Esophagus (tissue), 2 donors: ENCODE measurements at regions not wholly inside any gene's neighbourhood (a gene's known extent, or its start where the extent isn't known, plus 50 kb on each side); places are given as distances from the start of the nearest gene placed in this dataset.
"Not testable (repeated sequence)": the region's sequence is repeated elsewhere in the genome, so short reads cannot be mapped to it uniquely, and the experiment has no call there.

Experiments
- H3K27ac ChIP-seq, 2 donors: one replicate each; pipeline ENCODE4 v1.5.1; 2013; ENCODE audit warnings: low read depth in 2 of 2, mild to moderate bottlenecking in 2 of 2, inconsistent platforms in 1 of 2, low read length in 1 of 2, moderate library complexity in 1 of 2
- H3K27me3 ChIP-seq, 2 donors: one replicate each; pipeline ENCODE4 v1.6.1; 2013; ENCODE audit warnings: low read length in 2 of 2, control low read depth in 1 of 2, mild to moderate bottlenecking in 1 of 2; ENCODE audit not compliant: insufficient read depth in 2 of 2, control insufficient read depth in 1 of 2
- H3K36me3 ChIP-seq, 2 donors: one replicate each; pipeline ENCODE4 v1.6.1; 2013; ENCODE audit warnings: low read length in 1 of 2; ENCODE audit not compliant: control insufficient read depth in 2 of 2, insufficient read depth in 2 of 2
- H3K4me1 ChIP-seq, 2 donors: one replicate each; pipeline ENCODE4 v1.6.1; 2013; ENCODE audit warnings: low read length in 1 of 2; ENCODE audit not compliant: control insufficient read depth in 2 of 2, insufficient read depth in 2 of 2
- H3K4me3 ChIP-seq, 2 donors: one replicate each; pipeline ENCODE4 v1.5.1; 2013; ENCODE audit warnings: low read length in 2 of 2, mild to moderate bottlenecking in 2 of 2, low read depth in 1 of 2, moderate library complexity in 1 of 2
- H3K9me3 ChIP-seq, 2 donors: one replicate each; pipeline ENCODE4 v1.6.1; 2013; ENCODE audit warnings: mild to moderate bottlenecking in 2 of 2, low read depth in 1 of 2, low read length in 1 of 2, moderate library complexity in 1 of 2; ENCODE audit not compliant: control insufficient read depth in 2 of 2, insufficient read depth in 1 of 2
- WGBS, 2 donors: extraction: QIAGEN DNeasy Blood & Tissue Kit; methylation state at CpG; one replicate each; pipeline ENCODE4 v1.1.7; 2013; 5-methylcytosine and 5-hydroxymethylcytosine counted together
- donor health status: healthy with polysubstance abuse.
- donor health status: Bipolar disorder and iron deficiency.

DNA sequence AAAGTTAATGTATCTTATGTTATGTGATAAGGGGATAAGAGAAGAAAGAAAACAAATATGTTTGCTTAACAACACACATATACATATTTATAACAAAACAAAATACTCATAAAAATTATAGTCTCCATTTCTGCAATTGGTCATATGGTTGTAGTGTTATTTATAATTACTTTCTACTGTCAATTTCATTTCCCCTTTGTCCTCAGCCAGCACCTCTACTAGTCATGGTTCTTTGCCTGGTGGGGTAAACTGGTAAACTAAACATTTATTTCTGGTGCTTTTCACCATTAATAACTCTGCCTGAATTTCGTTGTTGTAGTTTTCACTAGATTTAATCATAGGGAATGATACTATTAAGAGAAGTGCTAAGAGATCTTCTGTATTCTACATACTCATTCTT is 88.0 kb upstream of the ALCAM start:
- Histone ChIP-seq H3K36me3 (no peaks in the 10 kb centered on the region), H3K4me1 (no peaks in the 10 kb centered on the region), H3K9me3 (no peaks in the 10 kb centered on the region), H3K27ac (no peak overlapping the region), H3K4me3 (no peak overlapping the region), H3K27me3 (no peaks in the 10 kb centered on the region)
- WGBS, 2 donors: 46 to 67% methylated on average over 1 of the region's 1 CpG

DNA sequence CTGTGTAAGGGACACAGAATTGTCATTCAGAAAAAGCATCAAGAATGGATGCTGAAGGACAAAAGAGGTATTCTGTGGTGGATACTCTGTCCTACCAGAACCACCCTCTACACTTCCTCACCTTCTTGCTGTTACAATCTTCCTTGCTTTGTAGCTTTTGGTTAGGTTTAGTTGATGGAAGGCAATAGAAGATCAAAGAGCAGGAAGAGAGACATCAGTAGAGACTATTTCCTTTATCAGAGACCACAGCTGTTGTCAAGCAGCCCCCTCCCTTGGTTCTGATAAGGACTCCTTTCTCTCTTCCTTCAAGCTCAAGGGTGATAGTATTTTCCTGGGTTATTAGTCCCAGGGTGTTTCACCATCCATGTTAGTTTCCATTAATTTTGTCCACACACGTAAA is 84.7 kb upstream of the ALCAM start:
- no peak overlapping the region for H3K27ac ChIP-seq
- 60 to 79% methylated on average over 1 of the region's 1 CpG for WGBS, 2 donors

DNA sequence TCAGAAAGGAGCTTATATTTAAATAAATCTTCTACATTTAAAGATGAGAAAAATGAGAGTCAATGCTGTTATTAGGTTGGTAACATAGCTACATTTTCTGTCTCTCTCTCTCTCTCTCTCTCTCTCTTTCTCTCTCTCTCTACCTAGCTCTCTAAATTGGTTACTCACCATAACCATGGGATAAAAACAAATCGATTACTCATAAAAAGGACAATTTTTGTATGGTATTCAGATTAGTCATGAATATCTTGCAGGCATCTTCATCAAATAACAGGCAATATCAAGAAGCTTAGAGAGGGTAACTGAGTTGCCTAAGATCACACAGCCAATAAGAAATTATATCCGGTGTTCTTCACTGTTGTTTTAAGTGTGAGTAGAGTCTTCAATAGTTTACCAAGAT is 81.8 kb upstream of the ALCAM start:
- WGBS, 2 donors: 64% methylated on average over 2 of the region's 2 CpGs

More for the DNA sequence above, 84.7 kb upstream of the ALCAM start:
- Histone ChIP-seq H3K9me3 (no peaks in the 10 kb centered on the region), H3K4me1 (no peaks in the 10 kb centered on the region), H3K36me3 (no peaks in the 10 kb centered on the region), H3K27me3 (no peaks in the 10 kb centered on the region), H3K4me3 (no peak overlapping the region)

DNA sequence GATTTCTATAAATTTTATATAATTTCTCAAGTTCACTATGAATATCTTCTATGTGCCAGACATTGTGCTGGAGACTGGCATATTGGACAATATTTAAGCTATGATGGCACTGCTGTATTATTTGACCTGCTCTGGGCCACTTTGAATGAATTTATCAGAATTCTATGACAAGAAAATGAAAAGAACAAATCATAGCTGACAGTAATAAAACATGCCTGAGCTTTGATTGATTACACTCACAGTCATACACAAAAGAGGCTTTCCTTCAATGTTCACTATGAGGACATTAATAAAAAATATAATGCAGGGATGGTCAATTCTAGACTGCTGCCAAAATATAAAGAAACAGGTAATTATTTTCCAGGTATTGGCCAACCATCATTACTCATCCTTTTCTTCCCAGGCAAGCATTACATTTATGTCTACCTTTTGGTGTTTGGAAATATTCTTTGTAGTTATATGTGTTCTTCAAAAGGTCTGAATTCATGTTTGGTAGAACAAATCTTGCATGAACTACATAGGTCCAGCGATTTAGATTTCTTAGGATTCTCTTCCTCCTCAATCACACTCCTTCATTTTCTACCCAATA is 81.0 kb upstream of the ALCAM start:
- Histone ChIP-seq H3K4me1 (no peaks in the 10 kb centered on the region), H3K27ac (no peak overlapping the region), H3K9me3 (no peaks in the 10 kb centered on the region), H3K4me3 (no peak overlapping the region), H3K27me3 (no peaks in the 10 kb centered on the region), H3K36me3 (no peaks in the 10 kb centered on the region)
- WGBS, 2 donors: 67 to 90% methylated on average over 1 of the region's 1 CpG

More for the DNA sequence above, 81.8 kb upstream of the ALCAM start:
- no peaks in the 10 kb centered on the region for H3K9me3 ChIP-seq
- H3K27me3 ChIP-seq: no peaks in the 10 kb centered on the region
- H3K4me3 ChIP-seq: no peak overlapping the region
- no peak overlapping the region for H3K27ac ChIP-seq
- H3K4me1 ChIP-seq: no peaks in the 10 kb centered on the region
- no peaks in the 10 kb centered on the region for H3K36me3 ChIP-seq

DNA sequence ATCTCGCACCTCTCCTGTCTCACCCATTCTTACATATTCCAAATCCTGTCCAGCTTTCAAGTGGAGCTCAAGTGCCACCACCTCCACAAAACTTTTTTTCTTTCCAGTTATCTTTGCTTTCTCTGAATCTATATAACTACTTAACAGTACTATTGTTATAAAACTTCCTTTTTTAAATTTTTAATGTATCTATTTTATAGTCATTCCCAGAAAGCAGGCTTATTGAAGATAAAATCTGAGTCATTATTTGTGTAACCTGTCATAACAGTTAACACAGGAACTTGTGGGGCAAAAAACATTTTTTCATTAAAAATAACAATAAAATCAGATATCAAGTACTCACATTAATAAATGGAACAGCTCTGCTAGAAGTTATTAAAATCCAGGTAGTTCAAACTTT is 73.3 kb upstream of the ALCAM start:
- no peak overlapping the region for H3K27ac ChIP-seq
- no peak overlapping the region for H3K4me3 ChIP-seq
- no peaks in the 10 kb centered on the region for H3K9me3 ChIP-seq
- H3K36me3 ChIP-seq: no peaks in the 10 kb centered on the region
- WGBS, 2 donors: 93 to 95% methylated on average over 1 of the region's 1 CpG
- H3K4me1 ChIP-seq: no peaks in the 10 kb centered on the region
- H3K27me3 ChIP-seq: no peaks in the 10 kb centered on the region

DNA sequence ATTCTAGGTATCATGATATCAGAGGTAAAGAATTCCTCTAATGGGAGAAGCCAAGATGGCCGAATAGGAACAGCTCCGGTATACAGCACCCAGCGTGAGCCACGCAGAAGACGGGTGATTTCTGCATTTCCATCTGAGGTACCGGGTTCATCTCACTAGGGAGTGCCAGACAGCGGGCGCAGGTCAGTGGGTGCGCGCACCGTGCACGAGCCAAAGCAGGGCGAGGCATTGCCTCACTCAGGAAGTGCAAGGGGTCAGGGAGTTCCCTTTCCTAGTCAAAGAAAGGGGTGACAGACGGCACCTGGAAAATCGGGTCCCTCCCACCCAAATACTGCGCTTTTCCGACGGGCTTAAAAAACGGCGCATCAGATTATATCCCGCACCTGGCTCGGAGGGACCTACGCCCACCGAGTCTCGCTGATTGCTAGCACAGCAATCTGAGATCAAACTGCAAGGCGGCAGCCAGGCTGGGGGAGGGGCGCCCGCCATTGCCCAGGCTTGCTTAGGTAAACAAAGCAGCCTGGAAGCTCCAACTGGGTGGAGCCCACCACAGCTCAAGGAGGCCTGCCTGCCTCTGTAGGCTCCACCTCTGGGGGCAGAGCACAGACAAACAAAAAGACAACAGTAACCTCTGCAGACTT is 70.4 kb upstream of the ALCAM start:
- WGBS, 2 donors: 84 to 86% methylated on average over 28 of the region's 28 CpGs
- not testable (repeated sequence) for H3K36me3 ChIP-seq, H3K9me3 ChIP-seq

DNA sequence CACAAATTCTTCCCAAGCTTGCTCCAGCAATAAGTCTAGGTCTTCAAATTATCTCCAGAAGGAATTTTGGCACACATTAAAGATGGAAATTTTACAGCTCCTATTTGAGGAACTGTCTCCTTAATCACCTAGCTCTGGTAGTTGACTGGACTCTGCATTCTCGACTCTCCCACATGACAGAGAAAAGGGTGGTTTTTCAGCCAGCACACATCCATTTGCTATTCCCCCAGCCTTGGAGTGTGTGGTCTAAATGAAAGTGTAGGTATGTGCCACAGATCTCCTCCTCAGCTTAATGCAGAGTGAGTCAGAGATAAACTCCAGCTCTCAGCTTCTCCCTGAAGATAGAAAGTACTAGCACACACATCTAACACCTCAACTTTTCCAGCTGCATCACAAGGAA is 62.2 kb upstream of the ALCAM start:
- H3K27me3 ChIP-seq: no peaks in the 10 kb centered on the region
- H3K9me3 ChIP-seq: no peaks in the 10 kb centered on the region
- no peaks in the 10 kb centered on the region for H3K36me3 ChIP-seq
- H3K4me3 ChIP-seq: no peak overlapping the region
- 72 to 82% methylated on average over 1 of the region's 1 CpG for WGBS, 2 donors
- no peak overlapping the region for H3K27ac ChIP-seq
- no peaks in the 10 kb centered on the region for H3K4me1 ChIP-seq

More for the DNA sequence above, 70.4 kb upstream of the ALCAM start:
- not testable (repeated sequence) for H3K4me3 ChIP-seq, H3K27me3 ChIP-seq, H3K27ac ChIP-seq, H3K4me1 ChIP-seq

DNA sequence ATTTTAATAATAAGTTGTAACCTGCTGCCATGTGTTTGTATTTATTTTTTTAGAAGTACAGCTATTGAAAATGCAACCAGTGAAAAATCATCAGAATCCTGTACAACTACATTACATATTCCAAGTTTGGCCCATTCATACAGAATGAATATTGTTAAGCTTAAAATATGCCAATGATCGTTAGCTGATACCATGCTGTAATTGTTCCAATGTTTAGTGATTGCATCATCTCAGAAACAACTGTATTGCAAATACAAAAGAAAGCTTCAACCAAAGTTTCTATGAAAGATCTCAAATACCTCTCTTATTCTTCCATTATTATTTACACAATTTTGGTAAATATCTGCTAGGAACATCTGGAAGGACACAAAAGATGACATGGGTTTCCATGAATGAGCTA is 51.6 kb upstream of the ALCAM start:
- WGBS, 2 donors: 40 to 55% methylated on average over 1 of the region's 1 CpG
- Histone ChIP-seq H3K27me3 (no peaks in the 10 kb centered on the region), H3K27ac (no peak overlapping the region), H3K4me3 (no peak overlapping the region), H3K36me3 (no peaks in the 10 kb centered on the region), H3K4me1 (no peaks in the 10 kb centered on the region), H3K9me3 (no peaks in the 10 kb centered on the region)

DNA sequence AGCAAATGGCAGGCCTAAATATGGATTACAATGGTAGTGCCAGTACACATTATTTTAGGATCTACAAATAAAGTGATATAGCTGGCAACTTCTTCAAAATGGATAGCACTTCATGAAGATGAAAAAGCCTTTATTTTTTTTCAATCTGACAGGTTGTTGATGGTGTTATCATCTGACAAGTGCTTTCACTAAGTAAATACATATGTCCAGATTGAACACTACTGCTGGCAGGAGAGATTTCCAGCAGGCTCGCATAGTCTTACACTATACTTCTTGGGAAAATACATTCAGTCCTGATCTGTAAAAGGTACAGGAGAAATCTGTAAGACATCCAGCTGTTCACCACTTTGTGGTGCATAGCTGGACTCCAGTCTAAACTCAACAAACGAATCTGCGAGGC is 50.9 kb upstream of the ALCAM start:
- Histone ChIP-seq H3K4me3 (no peak overlapping the region), H3K36me3 (no peaks in the 10 kb centered on the region), H3K27me3 (no peaks in the 10 kb centered on the region), H3K27ac (no peak overlapping the region), H3K9me3 (no peaks in the 10 kb centered on the region), H3K4me1 (no peaks in the 10 kb centered on the region)
- WGBS, 2 donors: 63 to 70% methylated on average over 3 of the region's 3 CpGs

DNA sequence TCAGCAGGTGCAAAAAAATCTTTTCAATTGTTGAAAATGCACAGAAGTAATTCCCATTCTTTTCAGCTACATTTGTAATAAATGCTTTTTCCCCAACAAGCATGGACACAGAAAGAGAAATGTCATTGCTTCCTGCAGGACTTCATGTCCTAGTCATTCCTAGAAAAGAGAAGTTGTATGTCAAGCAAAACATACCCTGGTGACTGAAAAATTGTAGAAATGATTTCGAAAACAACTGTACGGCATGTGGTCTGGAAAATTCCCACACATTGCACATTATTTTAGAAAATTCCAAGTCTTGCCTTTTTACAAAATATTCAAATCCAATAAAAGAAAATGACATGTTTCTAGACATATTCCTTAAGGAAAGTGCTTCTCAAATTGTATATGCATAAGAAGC is 50.4 kb upstream of the ALCAM start:
- 74 to 92% methylated on average over 2 of the region's 2 CpGs for WGBS, 2 donors
- H3K36me3 ChIP-seq: no peaks in the 10 kb centered on the region
- H3K27ac ChIP-seq: no peak overlapping the region
- no peak overlapping the region for H3K4me3 ChIP-seq
- H3K9me3 ChIP-seq: no peaks in the 10 kb centered on the region
- no peaks in the 10 kb centered on the region for H3K4me1 ChIP-seq
- H3K27me3 ChIP-seq: no peaks in the 10 kb centered on the region
